ENCODE measurements at regions not wholly inside any gene's neighbourhood (a gene's known extent, or its start where the extent isn't known, plus 50 kb on each side); places are given as distances from the start of the nearest gene placed in this dataset.

DNA sequence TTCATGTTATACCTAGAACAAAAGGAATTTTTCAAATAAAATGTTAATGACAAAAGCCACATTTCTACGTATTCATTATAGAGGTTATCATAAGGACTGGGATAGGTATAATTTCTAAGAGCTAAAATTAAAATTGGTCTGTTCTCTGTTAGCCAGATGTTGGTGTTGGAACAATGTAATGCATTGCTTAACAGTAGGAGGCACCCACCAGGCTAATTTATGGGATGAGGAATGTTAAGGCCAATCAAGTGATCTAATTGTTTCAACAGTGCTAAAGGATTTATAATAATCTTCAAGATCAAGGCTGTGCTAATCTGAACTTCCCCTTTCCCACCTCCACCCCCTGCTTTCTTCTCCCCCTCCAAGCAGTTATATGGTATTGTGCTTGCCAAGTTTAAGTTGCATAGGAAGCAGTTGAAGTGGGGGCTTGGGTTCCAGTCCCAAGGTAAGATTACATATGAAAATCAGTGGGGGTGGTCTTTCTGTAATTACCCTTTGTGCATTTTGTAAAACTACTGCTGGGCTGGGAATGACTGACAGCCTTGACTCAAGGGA is 89.2 kb upstream of the BACH2 start:
- Histone ChIP-seq H3K27me3 (ENCODE audit: control insufficient read depth, insufficient read depth, low read length) (peaks cover 15% of the 10 kb centered on the region), H3K4me3 (ENCODE audit: low read length) (no peak overlapping the region), H3K9me3 (replicated peaks; ENCODE audit: low read length) (no peaks in the 10 kb centered on the region), H3K36me3 (ENCODE audit: insufficient read depth, low read length) (no peaks in the 10 kb centered on the region), H3K9ac (ENCODE audit: low read depth, low read length) (no peak overlapping the region), H3K4me1 (ENCODE audit: control insufficient read depth, insufficient read depth, low read length) (peaks cover 5% of the 10 kb centered on the region), H3K4me2 (ENCODE audit: low read length) (no peak overlapping the region)

DNA sequence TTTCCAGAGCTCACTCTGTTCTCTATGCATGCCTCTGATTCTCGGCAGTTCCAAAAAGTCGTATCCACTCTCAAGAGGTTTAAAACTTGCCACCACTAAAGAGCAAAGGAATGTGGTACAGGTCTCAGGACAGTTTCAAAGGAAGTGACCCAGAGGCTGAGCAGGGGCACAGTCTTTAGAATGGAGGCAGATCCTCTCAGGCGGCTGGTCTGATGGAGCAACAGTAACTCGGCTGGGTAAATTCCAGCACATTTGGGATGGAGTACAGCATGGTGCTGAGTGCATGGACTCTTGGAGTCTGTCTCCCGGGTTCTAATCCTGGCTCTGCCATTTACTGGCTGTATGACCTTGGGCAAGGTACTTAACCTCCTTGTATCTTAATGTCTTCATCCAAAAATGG is 88.1 kb upstream of the BACH2 start:
- peaks cover 5% of the 10 kb centered on the region for H3K4me1 ChIP-seq (ENCODE audit: control insufficient read depth, insufficient read depth, low read length)
- no peaks in the 10 kb centered on the region for H3K36me3 ChIP-seq (ENCODE audit: insufficient read depth, low read length)
- no peak overlapping the region for H3K9ac ChIP-seq (ENCODE audit: low read depth, low read length)
- no peaks in the 10 kb centered on the region for H3K9me3 ChIP-seq (replicated peaks; ENCODE audit: low read length)
- H3K4me2 ChIP-seq (ENCODE audit: low read length), result no peak overlapping the region
- no peak overlapping the region for H3K4me3 ChIP-seq (ENCODE audit: low read length)
- H3K27me3 ChIP-seq (ENCODE audit: control insufficient read depth, insufficient read depth, low read length), result peaks cover 15% of the 10 kb centered on the region

DNA sequence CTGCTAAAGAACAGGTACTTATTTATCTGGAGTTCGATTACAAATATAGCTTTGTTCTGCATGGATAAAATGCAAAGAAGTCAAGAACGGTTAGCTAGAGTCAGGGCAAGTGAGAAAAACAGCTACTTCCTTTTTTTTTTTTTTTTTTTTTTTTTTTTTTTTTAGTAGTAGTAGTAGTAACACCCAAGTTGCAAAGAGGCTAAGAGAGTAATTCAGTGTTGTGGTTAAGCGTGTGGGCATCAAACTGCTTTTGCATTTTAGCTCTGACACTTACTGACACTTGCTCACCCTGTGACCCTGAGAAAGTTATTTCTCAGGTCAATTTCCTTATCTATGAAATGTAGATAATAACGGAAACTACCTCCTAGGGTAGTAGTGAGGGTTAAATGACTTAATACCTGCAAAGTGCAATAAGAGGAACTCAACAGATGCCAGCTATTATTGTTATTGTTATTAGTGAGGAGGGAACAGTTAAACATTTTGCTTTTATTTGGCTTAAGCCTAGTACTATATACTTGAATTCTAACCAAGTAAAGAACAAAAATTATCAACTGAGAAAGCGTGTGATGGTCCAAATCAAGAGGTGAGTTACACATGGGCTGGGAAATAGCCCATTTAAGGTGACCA is 86.7 kb upstream of the BACH2 start:
- H3K9me3 ChIP-seq (replicated peaks; ENCODE audit: low read length), result no peaks in the 10 kb centered on the region
- H3K4me2 ChIP-seq (ENCODE audit: low read length), result no peak overlapping the region
- no peak overlapping the region for H3K9ac ChIP-seq (ENCODE audit: low read depth, low read length)
- peaks cover 5% of the 10 kb centered on the region for H3K4me1 ChIP-seq (ENCODE audit: control insufficient read depth, insufficient read depth, low read length)
- H3K36me3 ChIP-seq (ENCODE audit: insufficient read depth, low read length), result no peaks in the 10 kb centered on the region
- H3K27me3 ChIP-seq (ENCODE audit: control insufficient read depth, insufficient read depth, low read length), result peaks cover 15% of the 10 kb centered on the region
- H3K4me3 ChIP-seq (ENCODE audit: low read length), result no peak overlapping the region

DNA sequence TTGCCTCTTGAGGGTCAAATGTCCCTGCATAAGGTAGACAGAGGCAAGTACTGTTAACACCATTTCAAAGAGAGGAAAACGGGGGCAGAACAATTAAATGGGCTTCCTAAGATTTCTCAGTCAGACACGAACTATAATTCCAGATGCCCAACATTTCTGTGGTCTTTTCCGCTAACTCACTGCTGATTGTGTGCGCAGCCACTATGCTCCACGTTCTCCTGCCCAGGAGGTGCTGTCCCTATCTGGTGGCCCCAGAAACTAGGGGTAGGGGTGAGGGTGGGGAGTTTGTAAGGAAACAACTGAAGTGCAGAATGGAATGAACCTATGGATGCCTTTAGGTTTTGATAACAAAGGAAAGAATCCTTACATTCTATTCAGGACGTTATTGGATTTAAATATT is 86.1 kb upstream of the BACH2 start:
- Histone ChIP-seq H3K4me1 (ENCODE audit: control insufficient read depth, insufficient read depth, low read length) (peaks cover 5% of the 10 kb centered on the region), H3K27me3 (ENCODE audit: control insufficient read depth, insufficient read depth, low read length) (peaks cover 13% of the 10 kb centered on the region), H3K9me3 (replicated peaks; ENCODE audit: low read length) (no peaks in the 10 kb centered on the region), H3K36me3 (ENCODE audit: insufficient read depth, low read length) (no peaks in the 10 kb centered on the region), H3K4me3 (ENCODE audit: low read length) (no peak overlapping the region), H3K9ac (ENCODE audit: low read depth, low read length) (no peak overlapping the region), H3K4me2 (ENCODE audit: low read length) (no peak overlapping the region)

DNA sequence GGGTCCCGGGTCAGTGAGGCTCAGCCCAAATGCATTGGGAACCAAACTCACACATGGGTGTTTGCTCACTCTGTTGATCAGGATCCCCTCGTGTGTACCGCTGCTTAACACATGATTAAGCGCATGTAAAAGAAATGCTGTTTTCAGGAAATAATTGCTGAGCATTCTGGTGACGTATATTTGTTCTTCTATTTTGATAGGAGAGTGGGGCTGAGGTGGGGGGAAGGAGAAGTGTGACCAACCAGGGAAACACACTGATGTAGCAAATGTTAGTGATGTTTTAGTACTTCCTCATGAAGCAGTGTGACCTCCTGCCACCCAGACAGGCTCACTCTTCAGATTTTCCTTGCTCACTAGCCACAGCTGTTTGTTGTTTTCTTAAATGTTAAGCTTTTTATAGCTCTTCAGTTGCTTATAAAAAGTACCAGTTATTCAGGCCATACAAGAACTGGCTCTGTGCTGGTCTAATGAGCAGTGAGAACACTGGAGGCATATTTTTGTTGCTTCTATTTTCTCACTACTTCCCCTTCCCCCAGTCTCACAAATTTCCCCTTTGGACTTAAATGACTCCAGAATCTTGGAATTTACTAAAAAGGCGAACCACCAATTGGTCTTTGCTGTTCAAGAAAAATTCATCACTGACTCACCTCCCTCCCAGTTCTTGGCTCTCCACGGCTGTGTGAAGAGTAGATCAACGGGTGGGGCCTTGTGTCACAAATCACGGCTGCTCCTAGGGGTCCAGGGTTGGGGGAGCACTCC is 79.2 kb upstream of the BACH2 start:
- peaks cover 15% of the 10 kb centered on the region for H3K4me1 ChIP-seq (ENCODE audit: control insufficient read depth, insufficient read depth, low read length)
- H3K4me3 ChIP-seq (ENCODE audit: low read length), result no peak overlapping the region
- peak overlapping the region; percentile 1 for H3K9ac ChIP-seq (ENCODE audit: low read depth, low read length)
- no peaks in the 10 kb centered on the region for H3K9me3 ChIP-seq (replicated peaks; ENCODE audit: low read length)
- peak overlapping the region; percentile 34 for H3K4me2 ChIP-seq (ENCODE audit: low read length)
- no peaks in the 10 kb centered on the region for H3K36me3 ChIP-seq (ENCODE audit: insufficient read depth, low read length)
- no peaks in the 10 kb centered on the region for H3K27me3 ChIP-seq (ENCODE audit: control insufficient read depth, insufficient read depth, low read length)

DNA sequence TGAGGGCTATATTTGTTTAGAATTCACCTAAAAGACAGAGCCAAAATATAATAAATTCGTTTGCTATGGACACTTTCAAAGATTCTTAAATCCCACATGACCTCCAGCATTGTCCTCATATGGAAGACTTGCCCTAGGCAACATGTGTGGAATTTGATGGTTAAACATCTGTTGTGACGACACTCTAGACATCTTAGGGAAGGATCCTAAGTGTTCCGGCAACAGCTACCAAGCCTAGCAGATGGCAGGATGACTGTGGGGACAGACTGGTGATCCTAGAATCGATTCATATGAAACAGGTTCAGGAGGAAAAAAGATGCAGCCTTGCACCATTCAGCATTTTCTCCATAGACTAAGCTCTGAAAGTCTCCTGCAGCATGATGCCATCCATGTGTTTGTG is 77.6 kb upstream of the BACH2 start:
- no peak overlapping the region for H3K4me2 ChIP-seq (ENCODE audit: low read length)

DNA sequence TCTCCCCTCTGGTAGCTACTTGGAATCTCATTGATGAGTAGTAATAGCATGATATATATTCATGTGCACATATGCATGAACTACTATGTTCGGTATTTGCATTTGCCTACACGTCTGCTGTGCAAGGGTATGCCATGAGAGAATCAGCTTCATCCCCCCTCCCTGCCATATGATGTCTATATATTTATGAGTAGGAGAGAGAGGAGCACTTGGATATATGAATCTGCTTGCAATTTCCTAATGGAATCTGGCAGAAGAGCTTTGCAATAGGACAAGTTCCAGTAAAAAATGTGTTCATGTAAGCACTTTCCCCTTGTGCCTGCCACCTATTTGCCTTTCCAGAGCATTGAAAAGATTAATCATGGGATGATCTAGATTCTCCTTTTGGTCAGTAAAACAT is 76.2 kb upstream of the BACH2 start:
- Histone ChIP-seq H3K9ac (ENCODE audit: low read depth, low read length) (no peak overlapping the region), H3K27me3 (ENCODE audit: control insufficient read depth, insufficient read depth, low read length) (no peaks in the 10 kb centered on the region), H3K36me3 (ENCODE audit: insufficient read depth, low read length) (no peaks in the 10 kb centered on the region), H3K4me3 (ENCODE audit: low read length) (no peak overlapping the region), H3K4me1 (ENCODE audit: control insufficient read depth, insufficient read depth, low read length) (peaks cover 36% of the 10 kb centered on the region), H3K4me2 (ENCODE audit: low read length) (no peak overlapping the region), H3K9me3 (replicated peaks; ENCODE audit: low read length) (no peaks in the 10 kb centered on the region)

More for the DNA sequence above, 77.6 kb upstream of the BACH2 start:
- Histone ChIP-seq H3K36me3 (ENCODE audit: insufficient read depth, low read length) (no peaks in the 10 kb centered on the region), H3K4me1 (ENCODE audit: control insufficient read depth, insufficient read depth, low read length) (peaks cover 27% of the 10 kb centered on the region), H3K9ac (ENCODE audit: low read depth, low read length) (no peak overlapping the region), H3K9me3 (replicated peaks; ENCODE audit: low read length) (no peaks in the 10 kb centered on the region), H3K27me3 (ENCODE audit: control insufficient read depth, insufficient read depth, low read length) (no peaks in the 10 kb centered on the region), H3K4me3 (ENCODE audit: low read length) (no peak overlapping the region)

DNA sequence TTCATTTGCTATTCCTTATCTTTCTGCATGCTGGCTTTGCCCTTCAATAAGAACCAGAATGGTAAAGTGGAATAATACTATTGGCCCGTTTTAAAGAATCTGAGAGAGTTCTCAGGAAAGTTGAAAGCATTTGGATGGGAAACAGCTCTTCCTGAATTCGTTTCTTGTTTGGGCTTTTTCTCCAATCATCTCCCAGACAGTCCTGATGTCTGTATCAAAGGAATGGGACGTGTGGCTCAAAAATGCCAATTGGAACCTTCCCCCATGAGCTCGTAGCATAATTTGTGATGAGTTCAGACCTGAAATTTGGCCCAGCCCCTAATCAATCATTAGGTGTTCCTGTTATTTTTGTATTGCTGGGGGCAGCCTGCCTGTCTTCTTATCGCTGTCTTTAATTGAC is 75.8 kb upstream of the BACH2 start:
- Histone ChIP-seq H3K36me3 (ENCODE audit: insufficient read depth, low read length) (no peaks in the 10 kb centered on the region), H3K9ac (ENCODE audit: low read depth, low read length) (no peak overlapping the region), H3K27me3 (ENCODE audit: control insufficient read depth, insufficient read depth, low read length) (no peaks in the 10 kb centered on the region), H3K4me2 (ENCODE audit: low read length) (no peak overlapping the region), H3K9me3 (replicated peaks; ENCODE audit: low read length) (no peaks in the 10 kb centered on the region), H3K4me3 (ENCODE audit: low read length) (no peak overlapping the region), H3K4me1 (ENCODE audit: control insufficient read depth, insufficient read depth, low read length) (peaks cover 39% of the 10 kb centered on the region)

DNA sequence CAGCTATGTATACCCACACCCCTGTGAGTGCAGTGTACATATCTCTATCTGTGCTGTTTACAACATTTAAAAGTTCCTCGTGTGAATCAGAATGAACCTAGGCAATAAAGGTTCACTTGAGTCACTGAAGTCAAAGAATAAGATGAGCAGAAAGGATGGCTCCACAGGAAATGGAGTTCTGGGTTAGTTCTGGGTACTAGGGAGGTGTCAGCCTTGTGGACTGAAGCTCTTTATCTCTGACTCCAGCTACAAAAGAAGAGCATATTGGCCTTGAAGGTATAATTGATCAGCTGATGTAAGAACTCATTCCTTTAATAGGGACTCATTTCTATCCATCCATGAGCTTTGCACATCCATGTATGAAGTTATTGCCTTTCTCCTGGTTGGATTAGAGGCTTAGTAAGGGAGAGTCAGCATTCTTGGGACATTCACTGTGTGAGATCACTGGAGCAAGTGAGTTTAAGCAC is 73.9 kb upstream of the BACH2 start:
- no peak overlapping the region for H3K9ac ChIP-seq (ENCODE audit: low read depth, low read length)
- H3K27me3 ChIP-seq (ENCODE audit: control insufficient read depth, insufficient read depth, low read length), result no peaks in the 10 kb centered on the region
- no peaks in the 10 kb centered on the region for H3K9me3 ChIP-seq (replicated peaks; ENCODE audit: low read length)
- no peaks in the 10 kb centered on the region for H3K36me3 ChIP-seq (ENCODE audit: insufficient read depth, low read length)
- peaks cover 27% of the 10 kb centered on the region for H3K4me1 ChIP-seq (ENCODE audit: control insufficient read depth, insufficient read depth, low read length)
- no peak overlapping the region for H3K4me3 ChIP-seq (ENCODE audit: low read length)
- no peak overlapping the region for H3K4me2 ChIP-seq (ENCODE audit: low read length)

DNA sequence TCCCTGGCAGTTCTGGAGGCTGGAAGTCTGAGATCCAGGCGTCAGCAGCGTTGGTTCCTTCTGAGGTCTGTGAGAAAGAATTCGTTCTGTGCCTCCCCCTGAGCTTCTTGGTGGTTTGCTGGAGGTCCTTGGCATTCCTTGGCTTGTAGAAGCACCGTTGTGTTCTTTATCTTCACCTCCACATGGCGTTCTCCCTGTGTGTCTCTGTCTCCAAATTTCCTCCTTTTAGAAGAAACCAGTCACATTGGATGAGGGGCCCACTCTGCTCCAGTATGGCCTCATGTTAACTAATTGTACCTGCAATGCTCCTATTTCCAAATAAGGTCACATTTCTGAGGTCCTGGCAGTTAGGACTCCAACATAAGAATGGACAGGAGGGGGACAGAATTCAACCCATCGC is 73.0 kb upstream of the BACH2 start:
- Histone ChIP-seq H3K4me1 (ENCODE audit: control insufficient read depth, insufficient read depth, low read length) (peaks cover 23% of the 10 kb centered on the region), H3K9me3 (replicated peaks; ENCODE audit: low read length) (no peaks in the 10 kb centered on the region), H3K4me2 (ENCODE audit: low read length) (peak overlapping the region; percentile 27), H3K36me3 (ENCODE audit: insufficient read depth, low read length) (no peaks in the 10 kb centered on the region), H3K4me3 (ENCODE audit: low read length) (peak overlapping the region; percentile 4), H3K9ac (ENCODE audit: low read depth, low read length) (no peak overlapping the region), H3K27me3 (ENCODE audit: control insufficient read depth, insufficient read depth, low read length) (no peaks in the 10 kb centered on the region)

DNA sequence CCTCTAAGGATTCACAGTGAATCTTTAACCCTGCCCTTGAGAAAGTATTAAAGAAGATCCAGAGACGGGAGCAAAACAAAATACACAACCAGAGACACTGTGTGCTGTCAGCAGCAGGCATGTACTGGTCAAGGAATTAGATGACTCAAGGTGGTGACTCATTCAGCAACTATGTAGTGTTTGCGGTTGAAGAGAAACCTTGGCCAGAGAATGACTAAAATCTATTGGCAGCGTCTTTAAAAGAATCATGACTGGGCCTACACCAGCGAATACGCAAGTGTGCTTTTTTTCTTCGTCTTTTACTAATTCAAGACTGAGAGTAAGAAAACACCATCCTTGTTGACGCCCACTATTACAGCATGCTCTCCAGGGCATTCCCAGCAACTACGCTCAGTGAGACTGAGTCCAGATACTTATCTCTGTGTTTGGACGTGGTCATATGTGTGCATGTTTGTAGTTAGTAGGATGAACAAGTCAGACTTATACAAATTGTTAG is 72.4 kb upstream of the BACH2 start:
- Histone ChIP-seq H3K36me3 (ENCODE audit: insufficient read depth, low read length) (no peaks in the 10 kb centered on the region), H3K27me3 (ENCODE audit: control insufficient read depth, insufficient read depth, low read length) (no peaks in the 10 kb centered on the region), H3K9ac (ENCODE audit: low read depth, low read length) (peak overlapping the region; percentile 76), H3K9me3 (replicated peaks; ENCODE audit: low read length) (no peaks in the 10 kb centered on the region), H3K4me3 (ENCODE audit: low read length) (peak overlapping the region; percentile 4), H3K4me2 (ENCODE audit: low read length) (peak overlapping the region; percentile 65), H3K4me1 (ENCODE audit: control insufficient read depth, insufficient read depth, low read length) (peaks cover 23% of the 10 kb centered on the region)
